Adrenal gland (tissue), 9 donors: ENCODE measurements at regions not wholly inside any gene's neighbourhood (a gene's known extent, or its start where the extent isn't known, plus 50 kb on each side); places are given as distances from the start of the nearest gene placed in this dataset.

Source experiments
- DNase-seq, 7 donors: peaks; one replicate each; pipeline ENCODE4 v3.0.0-alpha.2; 2019 to 2020
- H3K27ac ChIP-seq, 5 donors: fragments of 200-600 bp; sonication (generic) in 4 of 5; 1 replicate in 3 of 5; 2 replicates in 2 of 5; pipeline versions ENCODE4 v1.5.1 to v1.8.0; 2016 to 2020; ENCODE audit warnings: mild to moderate bottlenecking in 1 of 5
- H3K27me3 ChIP-seq: fragments of 200-600 bp; 2 replicates; pipeline ENCODE4 v1.8.0; 2021
- H3K36me3 ChIP-seq, 2 donors: fragments of 200-600 bp; replicated peaks in 1 of 2; 1 replicate in 1 of 2; 2 replicates in 1 of 2; pipeline versions ENCODE4 v1.5.1 to v1.8.0; 2018 to 2022
- H3K4me1 ChIP-seq, 2 donors: fragments of 200-600 bp; replicated peaks in 1 of 2; 1 replicate in 1 of 2; 2 replicates in 1 of 2; pipeline versions ENCODE4 v1.5.1 to v1.8.0; 2018 to 2021
- H3K4me3 ChIP-seq, 4 donors: fragments of 200-600 bp; sonication (generic) in 3 of 4; one replicate each; pipeline ENCODE4 v1.5.1; 2016 to 2018
- H3K9me3 ChIP-seq, 3 donors: fragments of 200-600 bp; sonication (generic) in 1 of 3; replicated peaks in 1 of 3; 1 replicate in 2 of 3; 2 replicates in 1 of 3; pipeline versions ENCODE4 v1.5.1 to v1.8.0; 2016 to 2021
- POLR2A ChIP-seq, 2 donors: fragments of 450-650 bp; IDR thresholded peaks; one replicate each; pipeline ENCODE4 v1.6.1; 2017; ENCODE audit warnings: antibody characterized with exemption in 2 of 2, mild to moderate bottlenecking in 2 of 2, moderate library complexity in 1 of 2
- WGBS, 4 donors: extraction: QIAGEN DNeasy Blood & Tissue Kit in 2 of 4; methylation state at CpG; one replicate each; pipeline versions ENCODE4 v1.1.5 to v1.1.7; 2013 to 2017; 5-methylcytosine and 5-hydroxymethylcytosine counted together
- intact Hi-C, 2 donors: fragments of 100-400 bp; cut with DNase I; formaldehyde crosslinking; loops; one replicate each; pipeline versions ENCODE4 v1.14.1 to v1.15.0; 2022 to 2023
- TF ChIP-seq, protein P1 (sequence below), 6 experiments: fragments of 450-650 bp in 4 of 6; fragments of 200-600 bp in 2 of 6; sonication (generic) in 1 of 6; IDR thresholded peaks; 1 replicate in 5 of 6; 2 replicates in 1 of 6; pipeline versions ENCODE4 v1.5.1 to v1.8.0; 2016 to 2021; ENCODE audit warnings: antibody characterized with exemption in 6 of 6, mild to moderate bottlenecking in 2 of 6, moderate library complexity in 1 of 6
- donor health status: healthy with polysubstance abuse.
- donor health status: Bipolar disorder and iron deficiency.
- donor health status: DM: yes; HTN: yes; CAD: no.
- donor health status: DM: no; HTN: no; CAD: no.
- donor health status: DM: no; HTN: no; CAD: no.

DNA sequence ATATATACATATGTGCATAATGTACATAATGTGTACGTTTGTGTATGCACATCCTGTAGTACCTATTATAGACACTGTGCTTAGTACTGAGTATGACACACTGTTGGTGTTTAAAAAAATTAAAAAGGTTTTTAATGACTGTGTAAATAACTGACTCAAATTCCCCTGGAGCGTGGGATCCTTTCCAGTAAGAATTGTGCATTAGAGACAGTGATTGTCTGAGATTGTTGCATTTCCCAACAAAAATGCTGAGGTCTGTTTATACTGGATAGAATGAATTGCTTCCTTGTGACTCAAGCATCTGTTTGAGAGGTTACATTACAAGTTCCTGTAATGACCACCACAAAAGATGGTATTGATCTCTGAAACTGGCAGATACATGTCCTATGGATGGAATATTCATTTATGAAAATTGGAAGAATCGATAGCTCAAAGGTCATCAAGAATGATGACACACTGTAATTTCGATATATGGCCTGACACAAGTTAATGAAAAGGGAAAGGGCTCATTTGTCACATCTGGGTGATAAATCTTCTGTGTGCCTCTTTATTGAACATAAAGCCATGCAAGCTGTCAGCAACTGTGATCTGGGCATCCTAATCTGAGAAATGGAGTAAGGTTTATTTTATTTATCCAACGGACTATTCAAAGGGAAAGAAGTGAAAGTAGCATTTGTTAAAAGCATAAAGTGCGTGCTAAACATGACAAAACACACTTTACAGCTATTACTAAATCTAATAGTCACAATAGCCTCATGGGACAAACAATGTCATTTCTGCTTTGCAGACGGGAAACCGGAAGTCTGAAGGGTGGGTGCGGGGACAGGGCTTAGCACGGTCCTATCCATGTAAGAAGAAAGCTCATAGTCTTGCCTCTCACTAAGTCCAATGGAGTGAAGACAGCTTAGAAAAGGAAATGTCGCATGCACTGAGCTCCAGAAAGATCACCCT, 228.8 kb downstream of the CDH11 start:
- no peak for TF ChIP-seq POLR2A (IDR thresholded peaks at IDR 0.05)
- TF ChIP-seq, protein P1, sequence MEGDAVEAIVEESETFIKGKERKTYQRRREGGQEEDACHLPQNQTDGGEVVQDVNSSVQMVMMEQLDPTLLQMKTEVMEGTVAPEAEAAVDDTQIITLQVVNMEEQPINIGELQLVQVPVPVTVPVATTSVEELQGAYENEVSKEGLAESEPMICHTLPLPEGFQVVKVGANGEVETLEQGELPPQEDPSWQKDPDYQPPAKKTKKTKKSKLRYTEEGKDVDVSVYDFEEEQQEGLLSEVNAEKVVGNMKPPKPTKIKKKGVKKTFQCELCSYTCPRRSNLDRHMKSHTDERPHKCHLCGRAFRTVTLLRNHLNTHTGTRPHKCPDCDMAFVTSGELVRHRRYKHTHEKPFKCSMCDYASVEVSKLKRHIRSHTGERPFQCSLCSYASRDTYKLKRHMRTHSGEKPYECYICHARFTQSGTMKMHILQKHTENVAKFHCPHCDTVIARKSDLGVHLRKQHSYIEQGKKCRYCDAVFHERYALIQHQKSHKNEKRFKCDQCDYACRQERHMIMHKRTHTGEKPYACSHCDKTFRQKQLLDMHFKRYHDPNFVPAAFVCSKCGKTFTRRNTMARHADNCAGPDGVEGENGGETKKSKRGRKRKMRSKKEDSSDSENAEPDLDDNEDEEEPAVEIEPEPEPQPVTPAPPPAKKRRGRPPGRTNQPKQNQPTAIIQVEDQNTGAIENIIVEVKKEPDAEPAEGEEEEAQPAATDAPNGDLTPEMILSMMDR (IDR thresholded peaks at IDR 0.05) = no peak
- no peak overlapping the region for H3K4me3 ChIP-seq
- H3K36me3 ChIP-seq = no peaks in the 10 kb centered on the region
- 50 to 69% (median 59%) methylated on average over 11 of the region's 11 CpGs for WGBS, 4 donors
- H3K9me3 ChIP-seq = no peaks in the 10 kb centered on the region
- DNase-seq = peak in 1 of 7 donors; percentile 4
- intact Hi-C loops = no loop called here
- H3K4me1 ChIP-seq = no peaks in the 10 kb centered on the region
- H3K27ac ChIP-seq = no peak overlapping the region
- no peaks in the 10 kb centered on the region for H3K27me3 ChIP-seq

GRCh38 chr16:64889446-64889845, 232.4 kb downstream of the CDH11 start:
- intact Hi-C loops = no loop called here
- TF ChIP-seq POLR2A (IDR thresholded peaks at IDR 0.05) = no peak
- TF ChIP-seq, protein P1 (IDR thresholded peaks at IDR 0.05) = no peak

GRCh38 chr16:64887651-64888050, 234.2 kb downstream of the CDH11 start:
- H3K27me3 ChIP-seq = no peaks in the 10 kb centered on the region
- H3K36me3 ChIP-seq = no peaks in the 10 kb centered on the region
- no peak overlapping the region for H3K4me3 ChIP-seq
- intact Hi-C loops = no loop called here
- no peak overlapping the region for H3K27ac ChIP-seq
- TF ChIP-seq, protein P1 (IDR thresholded peaks at IDR 0.05) = no peak
- TF ChIP-seq POLR2A (IDR thresholded peaks at IDR 0.05) = no peak
- H3K4me1 ChIP-seq = no peaks in the 10 kb centered on the region
- H3K9me3 ChIP-seq = no peaks in the 10 kb centered on the region
- DNase-seq = no peak

More at GRCh38 chr16:64889446-64889845, 232.4 kb downstream of the CDH11 start:
- Histone ChIP-seq H3K27me3 (no peaks in the 10 kb centered on the region), H3K27ac (no peak overlapping the region), H3K9me3 (no peaks in the 10 kb centered on the region), H3K36me3 (no peaks in the 10 kb centered on the region), H3K4me1 (no peaks in the 10 kb centered on the region), H3K4me3 (no peak overlapping the region)
- WGBS, 4 donors = 66 to 78% (median 72%) methylated on average over 2 of the region's 2 CpGs
- no peak for DNase-seq

DNA sequence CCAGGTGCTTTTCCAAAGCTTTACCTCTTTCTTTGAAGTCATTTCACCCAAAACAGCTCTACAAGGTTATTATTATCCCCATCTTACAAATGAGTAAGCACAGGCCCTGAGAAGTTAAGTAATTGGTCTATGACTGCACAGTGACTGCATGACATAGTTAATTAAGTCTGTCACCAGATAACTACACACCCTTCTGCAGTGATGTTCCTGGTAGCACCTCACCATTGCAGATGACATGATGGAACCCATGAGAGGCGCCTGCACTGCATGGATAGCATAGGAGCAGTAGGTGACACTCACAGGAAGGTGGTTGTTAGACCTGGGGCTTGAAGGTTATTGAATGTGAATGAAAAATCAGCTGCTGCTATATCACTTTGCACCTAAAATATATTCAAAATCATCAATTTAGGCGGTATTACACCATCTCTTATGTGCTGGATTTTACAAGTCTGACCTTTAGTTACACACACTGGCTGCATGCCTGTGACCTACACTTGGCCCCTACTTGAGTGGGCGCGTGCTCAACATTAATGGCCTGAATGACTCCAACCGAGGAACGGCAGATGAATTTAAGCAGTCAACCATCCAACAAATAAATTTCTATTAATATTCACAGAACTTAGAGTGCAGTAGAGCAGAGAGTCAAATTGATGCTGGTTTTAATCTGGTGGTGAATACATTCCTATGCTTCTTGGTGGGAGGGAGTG, 239.6 kb downstream of the CDH11 start:
- WGBS, 4 donors = 75 to 79% (median 77%) methylated on average over 6 of the region's 6 CpGs
- Histone ChIP-seq H3K4me3 (no peak overlapping the region), H3K36me3 (no peaks in the 10 kb centered on the region), H3K9me3 (no peaks in the 10 kb centered on the region), H3K27ac (peak overlapping the region in 1 of 5 donors; percentile 53), H3K27me3 (no peaks in the 10 kb centered on the region), H3K4me1 (no peaks in the 10 kb centered on the region)
- TF ChIP-seq, protein P1 (IDR thresholded peaks at IDR 0.05) = no peak
- no peak for TF ChIP-seq POLR2A (IDR thresholded peaks at IDR 0.05)
- DNase-seq = peak in 6 of 7 donors; percentile 25 to 72 (median 35)
- intact Hi-C loops = no loop called here
